RKO (cell line): ENCODE measurements at regions not wholly inside any gene's neighbourhood (a gene's known extent, or its start where the extent isn't known, plus 50 kb on each side); places are given as distances from the start of the nearest gene placed in this dataset.

Source experiments
- DNase-seq: peaks from one replicate; pipeline ENCODE4 v3.0.0-alpha.2; 2016; ENCODE audit warnings: low spot score

- no peak for DNase-seq
Measured at GRCh38 chr4:115770046-115770543, 656.7 kb upstream of the NDST4 start.

GRCh38 chr4:115769396-115769795 lies 656.0 kb upstream of the NDST4 start:
- no peak for DNase-seq

GRCh38 chr4:115763051-115763450 lies 649.6 kb upstream of the NDST4 start:
- no peak for DNase-seq

GRCh38 chr4:115759231-115759630 lies 645.8 kb upstream of the NDST4 start:
- DNase-seq: no peak

- DNase-seq: no peak
Measured at GRCh38 chr4:115749404-115749803, 636.0 kb upstream of the NDST4 start.

GRCh38 chr4:115740806-115741205 lies 627.4 kb upstream of the NDST4 start:
- DNase-seq: no peak

GRCh38 chr4:115729739-115730266 lies 616.4 kb upstream of the NDST4 start:
- DNase-seq: no peak

GRCh38 chr4:115723621-115724020 lies 610.2 kb upstream of the NDST4 start:
- no peak for DNase-seq

- no peak for DNase-seq
Measured at GRCh38 chr4:115720611-115721010, 607.2 kb upstream of the NDST4 start.

- DNase-seq: peak; percentile 33
Measured at GRCh38 chr4:115711575-115711974, 598.2 kb upstream of the NDST4 start.

- no peak for DNase-seq
Measured at GRCh38 chr4:115688961-115689360, 575.5 kb upstream of the NDST4 start.

GRCh38 chr4:115687052-115687755 lies 573.8 kb upstream of the NDST4 start:
- no peak for DNase-seq

- DNase-seq: no peak
Measured at GRCh38 chr4:115678425-115678941, 565.1 kb upstream of the NDST4 start.

- no peak for DNase-seq
Measured at GRCh38 chr4:115675719-115676118, 562.3 kb upstream of the NDST4 start.

GRCh38 chr4:115674485-115674884 lies 561.1 kb upstream of the NDST4 start:
- DNase-seq: peak; percentile 16

GRCh38 chr4:115671581-115671980 lies 558.2 kb upstream of the NDST4 start:
- DNase-seq: no peak

GRCh38 chr4:115670930-115671329 lies 557.5 kb upstream of the NDST4 start:
- no peak for DNase-seq

GRCh38 chr4:115668396-115668795 lies 555.0 kb upstream of the NDST4 start:
- no peak for DNase-seq

GRCh38 chr4:115664285-115664684 lies 550.9 kb upstream of the NDST4 start:
- no peak for DNase-seq

GRCh38 chr4:115660465-115660864 lies 547.0 kb upstream of the NDST4 start:
- no peak for DNase-seq

GRCh38 chr4:115657991-115658650 lies 544.7 kb upstream of the NDST4 start:
- DNase-seq: no peak

- DNase-seq: no peak
Measured at GRCh38 chr4:115655626-115656025, 542.2 kb upstream of the NDST4 start.

GRCh38 chr4:115648786-115649185 lies 535.4 kb upstream of the NDST4 start:
- DNase-seq: no peak
